Body of pancreas (tissue), 4 donors: ENCODE measurements at regions not wholly inside any gene's neighbourhood (a gene's known extent, or its start where the extent isn't known, plus 50 kb on each side); places are given as distances from the start of the nearest gene placed in this dataset.

Experiments
- ATAC-seq: fragments of 150-250 bp; one replicate; pipeline ENCODE4 v1.9.1; 2016
- DNase-seq, 4 donors: peaks; one replicate each; pipeline ENCODE4 v3.0.0-alpha.2; 2019
- H3K27ac ChIP-seq, 4 donors: fragments of 200-600 bp; sonication (generic); 1 replicate in 3 of 4; 2 replicates in 1 of 4; pipeline versions ENCODE4 v1.5.1 to v1.6.1; 2016 to 2019; ENCODE audit warnings: mild to moderate bottlenecking in 1 of 4, mixed read lengths in 1 of 4, moderate library complexity in 1 of 4
- H3K27me3 ChIP-seq, 2 donors: fragments of 200-600 bp; sonication (generic); one replicate each; pipeline ENCODE4 v1.6.0; 2016; ENCODE audit warnings: mild to moderate bottlenecking in 1 of 2
- H3K36me3 ChIP-seq, 2 donors: fragments of 200-600 bp; sonication (generic); replicated peaks in 1 of 2; 2 replicates each; pipeline ENCODE4 v1.5.1; 2016; ENCODE audit warnings: low read depth in 2 of 2; ENCODE audit not compliant: insufficient read depth in 1 of 2
- H3K4me1 ChIP-seq: fragments of 200-600 bp; sonication (generic); one replicate; pipeline ENCODE4 v1.6.0; 2016
- H3K4me3 ChIP-seq, 2 donors: fragments of 200-600 bp; sonication (generic); 1 replicate in 1 of 2; 2 replicates in 1 of 2; pipeline ENCODE4 v1.5.1; 2016 to 2019
- H3K9me3 ChIP-seq, 3 donors: fragments of 200-600 bp; sonication (generic); 1 replicate in 2 of 3; 2 replicates in 1 of 3; pipeline ENCODE4 v1.5.1; 2016
- POLR2A ChIP-seq, 3 donors: fragments of 450-650 bp; IDR thresholded peaks; one replicate each; pipeline ENCODE4 v1.6.1; 2016; ENCODE audit warnings: antibody characterized with exemption in 3 of 3, mild to moderate bottlenecking in 2 of 3
- WGBS, 2 donors: methylation state at CpG; one replicate each; pipeline ENCODE4 v1.1.5; 2017; 5-methylcytosine and 5-hydroxymethylcytosine counted together
- intact Hi-C: fragments of 100-400 bp; cut with DNase I; formaldehyde crosslinking; loops from one replicate; pipeline ENCODE4 v1.15.1; 2023
- TF ChIP-seq, protein P1 (sequence below), 7 experiments: fragments of 450-650 bp in 4 of 7; fragments of 200-600 bp in 3 of 7; sonication (generic) in 3 of 7; IDR thresholded peaks; one replicate each; pipeline ENCODE4 v1.5.1; 2016 to 2019; ENCODE audit warnings: antibody characterized with exemption in 7 of 7

DNA sequence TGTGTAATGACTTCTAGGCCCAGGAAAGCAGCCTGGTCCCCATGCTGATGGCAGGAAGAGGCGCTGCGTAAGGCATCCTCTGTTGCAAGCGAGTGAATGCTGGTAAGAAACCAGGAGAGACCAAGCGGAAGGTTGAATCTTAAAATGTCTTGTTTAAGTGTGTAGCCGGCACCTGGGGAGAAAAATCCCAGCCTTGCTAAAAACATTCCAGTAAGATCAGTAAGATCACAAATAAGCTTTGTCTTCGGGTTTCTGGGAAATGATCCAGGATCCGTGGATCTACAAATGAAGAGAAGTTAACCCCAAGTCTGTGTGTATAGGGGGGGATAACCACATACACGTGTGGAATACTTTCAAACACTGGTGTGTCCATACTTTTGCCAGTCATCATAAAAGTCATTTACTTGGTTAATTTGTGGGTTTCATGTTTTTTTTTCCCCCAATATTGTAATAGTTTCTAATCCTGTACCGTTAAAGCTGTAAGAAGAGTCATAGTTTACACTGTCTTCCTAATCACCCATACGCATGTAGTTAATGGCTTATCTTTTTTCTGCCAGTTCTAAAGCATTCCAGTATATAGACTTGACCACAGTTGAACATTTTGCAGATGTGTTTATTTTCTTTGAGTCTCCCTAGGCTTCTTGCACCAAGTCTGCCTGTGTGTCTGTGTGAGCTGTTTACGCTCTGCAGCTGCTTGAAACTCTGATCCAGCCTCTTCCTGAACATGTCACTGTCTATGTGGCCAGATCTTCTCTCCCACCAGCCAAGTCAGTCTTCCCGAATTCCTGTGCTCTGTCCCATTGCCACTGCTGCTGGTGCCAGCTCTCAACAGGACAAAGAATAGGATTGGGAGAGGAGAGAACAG is 135.9 kb upstream of the ARL4C start:
- DNase-seq (no peak), ATAC-seq (no peak)
- Histone ChIP-seq H3K4me3 (no peak overlapping the region), H3K27ac (no peak overlapping the region), H3K36me3 (no peaks in the 10 kb centered on the region), H3K4me1 (no peaks in the 10 kb centered on the region), H3K27me3 (no peaks in the 10 kb centered on the region), H3K9me3 (no peaks in the 10 kb centered on the region)
- WGBS, 2 donors: 70 to 74% methylated on average over 12 of the region's 12 CpGs
- no peak for TF ChIP-seq POLR2A (IDR thresholded peaks at IDR 0.05)
- TF ChIP-seq, protein P1, sequence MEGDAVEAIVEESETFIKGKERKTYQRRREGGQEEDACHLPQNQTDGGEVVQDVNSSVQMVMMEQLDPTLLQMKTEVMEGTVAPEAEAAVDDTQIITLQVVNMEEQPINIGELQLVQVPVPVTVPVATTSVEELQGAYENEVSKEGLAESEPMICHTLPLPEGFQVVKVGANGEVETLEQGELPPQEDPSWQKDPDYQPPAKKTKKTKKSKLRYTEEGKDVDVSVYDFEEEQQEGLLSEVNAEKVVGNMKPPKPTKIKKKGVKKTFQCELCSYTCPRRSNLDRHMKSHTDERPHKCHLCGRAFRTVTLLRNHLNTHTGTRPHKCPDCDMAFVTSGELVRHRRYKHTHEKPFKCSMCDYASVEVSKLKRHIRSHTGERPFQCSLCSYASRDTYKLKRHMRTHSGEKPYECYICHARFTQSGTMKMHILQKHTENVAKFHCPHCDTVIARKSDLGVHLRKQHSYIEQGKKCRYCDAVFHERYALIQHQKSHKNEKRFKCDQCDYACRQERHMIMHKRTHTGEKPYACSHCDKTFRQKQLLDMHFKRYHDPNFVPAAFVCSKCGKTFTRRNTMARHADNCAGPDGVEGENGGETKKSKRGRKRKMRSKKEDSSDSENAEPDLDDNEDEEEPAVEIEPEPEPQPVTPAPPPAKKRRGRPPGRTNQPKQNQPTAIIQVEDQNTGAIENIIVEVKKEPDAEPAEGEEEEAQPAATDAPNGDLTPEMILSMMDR (IDR thresholded peaks at IDR 0.05): no peak
- intact Hi-C loops: no loop called here

DNA sequence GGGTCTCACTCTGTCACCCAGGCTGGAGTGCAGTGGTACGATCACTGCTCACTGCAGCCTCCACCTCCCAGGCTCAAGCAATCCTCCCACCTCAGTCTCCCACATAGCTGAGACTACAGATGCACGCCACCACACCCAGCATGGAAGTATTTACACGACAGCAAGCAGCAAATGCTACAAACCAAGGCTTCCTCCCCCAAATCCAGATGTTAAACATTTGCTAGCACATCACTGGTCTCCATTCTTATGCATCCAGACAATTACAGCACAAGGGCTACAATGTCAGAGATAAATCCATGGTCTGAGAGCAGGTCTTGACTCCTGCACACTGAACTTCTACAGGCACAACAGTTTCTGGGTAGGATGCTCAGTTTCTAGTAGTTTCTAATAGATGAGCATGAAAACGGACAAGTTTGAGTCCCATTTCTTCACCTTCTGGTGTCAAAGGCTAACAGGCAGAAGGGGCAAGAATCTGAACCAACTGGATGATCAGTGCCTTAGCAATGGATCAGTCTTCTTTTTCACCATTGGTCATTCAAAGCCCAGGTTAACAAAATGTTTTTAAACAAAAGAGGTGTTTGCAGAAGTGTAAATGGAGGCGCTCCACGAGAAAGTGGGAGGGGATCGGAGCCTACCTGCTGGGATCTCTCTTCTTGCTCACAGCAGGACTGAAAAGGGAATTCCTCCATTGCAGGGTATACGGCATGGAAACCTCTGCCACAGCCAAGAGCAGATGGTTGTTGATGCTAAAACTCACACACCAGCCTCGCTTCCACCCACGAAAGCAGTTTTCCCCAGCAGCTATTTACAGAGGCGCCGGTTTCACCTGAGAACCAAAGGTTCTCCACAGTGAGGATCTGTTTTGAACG is 135.0 kb upstream of the ARL4C start:
- Histone ChIP-seq H3K9me3 (no peaks in the 10 kb centered on the region), H3K27ac (no peak overlapping the region), H3K4me3 (no peak overlapping the region), H3K36me3 (no peaks in the 10 kb centered on the region), H3K4me1 (no peaks in the 10 kb centered on the region), H3K27me3 (no peaks in the 10 kb centered on the region)
- TF ChIP-seq POLR2A (IDR thresholded peaks at IDR 0.05): no peak
- TF ChIP-seq, protein P1 (IDR thresholded peaks at IDR 0.05): no peak
- intact Hi-C loops: no loop called here
- WGBS, 2 donors: 78 to 80% methylated on average over 13 of the region's 13 CpGs
- ATAC-seq (no peak), DNase-seq (no peak)

DNA sequence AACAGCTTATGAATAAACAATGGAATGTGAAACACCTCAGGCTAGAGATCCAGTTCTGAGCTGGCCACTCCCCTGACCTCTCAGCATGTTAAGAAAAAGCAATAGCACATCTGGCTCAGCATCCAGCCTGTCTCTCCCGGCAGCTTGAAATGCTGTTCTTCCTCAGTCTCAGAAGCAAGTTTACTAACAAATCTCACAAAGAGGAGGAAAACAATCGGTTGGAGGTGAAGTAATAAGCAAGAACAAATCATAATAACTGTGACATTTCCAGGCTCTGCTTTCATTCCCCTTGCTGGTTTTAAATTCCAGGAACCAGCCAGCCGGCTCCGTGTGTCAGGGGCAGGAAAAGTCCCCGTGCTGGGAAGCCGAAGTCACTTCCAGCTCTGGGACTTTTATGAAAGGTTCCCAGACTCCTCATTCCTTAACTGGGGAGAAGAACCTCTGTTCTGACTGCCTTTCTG is 133.9 kb upstream of the ARL4C start:
- ATAC-seq (no peak), DNase-seq (no peak)
- H3K27ac ChIP-seq: no peak overlapping the region
- TF ChIP-seq, protein P1 (IDR thresholded peaks at IDR 0.05): no peak
- no peak for TF ChIP-seq POLR2A (IDR thresholded peaks at IDR 0.05)
- no peak overlapping the region for H3K4me3 ChIP-seq
- intact Hi-C loops: no loop called here
- no peaks in the 10 kb centered on the region for H3K9me3 ChIP-seq
- H3K27me3 ChIP-seq: no peaks in the 10 kb centered on the region
- WGBS, 2 donors: 54 to 59% methylated on average over 6 of the region's 6 CpGs
- no peaks in the 10 kb centered on the region for H3K4me1 ChIP-seq
- no peaks in the 10 kb centered on the region for H3K36me3 ChIP-seq

DNA sequence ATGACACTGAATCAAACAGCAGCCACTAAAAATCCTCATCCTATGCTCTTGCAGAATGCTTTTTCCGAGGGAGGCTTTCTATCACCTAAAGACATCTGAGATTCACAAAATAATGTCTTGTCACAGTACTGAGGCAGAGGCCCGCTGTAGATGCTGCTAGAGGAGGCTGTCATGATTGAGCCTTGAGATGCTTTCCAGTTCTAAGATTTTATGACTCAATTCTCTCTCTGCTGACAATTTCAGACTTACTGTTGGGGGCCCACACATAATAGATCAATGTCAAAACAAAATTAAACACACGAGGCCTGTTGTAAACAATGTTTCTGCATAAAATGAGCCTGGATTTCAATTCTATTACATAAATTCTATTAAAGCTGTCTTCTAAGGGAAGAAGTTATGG is 132.7 kb upstream of the ARL4C start:
- Histone ChIP-seq H3K27ac (no peak overlapping the region), H3K4me3 (no peak overlapping the region), H3K27me3 (no peaks in the 10 kb centered on the region), H3K36me3 (no peaks in the 10 kb centered on the region), H3K9me3 (no peaks in the 10 kb centered on the region), H3K4me1 (no peaks in the 10 kb centered on the region)
- 87 to 90% methylated on average over 3 of the region's 3 CpGs for WGBS, 2 donors
- intact Hi-C loops: no loop called here
- no peak for DNase-seq
- no peak for ATAC-seq
- TF ChIP-seq, protein P1 (IDR thresholded peaks at IDR 0.05): no peak
- TF ChIP-seq POLR2A (IDR thresholded peaks at IDR 0.05): no peak
